ENCODE measurements at regions not wholly inside any gene's neighbourhood (a gene's known extent, or its start where the extent isn't known, plus 50 kb on each side); places are given as distances from the start of the nearest gene placed in this dataset.

DNA sequence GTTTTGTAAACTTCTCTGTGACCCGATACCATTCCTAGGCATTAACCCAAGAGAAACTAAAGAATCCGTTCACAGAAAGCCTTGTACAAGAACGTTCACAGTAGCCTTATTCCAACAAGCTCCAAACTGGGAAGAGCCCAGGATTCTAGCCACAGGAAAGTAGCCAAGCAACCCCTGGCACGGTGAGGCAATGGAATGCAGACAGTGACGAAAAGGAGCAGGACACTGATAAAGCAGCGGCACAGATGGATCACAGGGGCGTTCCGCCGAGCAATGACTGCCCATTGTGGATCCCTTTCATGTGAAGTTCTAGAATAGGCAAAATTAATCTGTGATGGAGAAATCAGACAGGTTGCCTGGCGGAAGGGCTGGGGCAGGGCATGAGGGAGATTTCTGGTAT lies 198.7 kb upstream of the CHRNA7 start:
- Mint-ChIP-seq H3K4me3 (no peak overlapping the region), H3K4me1 (no peaks in the 10 kb centered on the region), H3K36me3 (no peaks in the 10 kb centered on the region), H3K27ac (no peak overlapping the region), H3K9me3 (no peaks in the 10 kb centered on the region), H3K27me3 (peaks cover 12% of the 10 kb centered on the region)
- DNase-seq = no peak

- H3K9me3 Mint-ChIP-seq = no peaks in the 10 kb centered on the region
- H3K4me1 Mint-ChIP-seq = no peaks in the 10 kb centered on the region
- no peak overlapping the region for H3K4me3 Mint-ChIP-seq
- no peaks in the 10 kb centered on the region for H3K36me3 Mint-ChIP-seq
- no peak for DNase-seq
- peaks cover 9% of the 10 kb centered on the region for H3K27me3 Mint-ChIP-seq
- H3K27ac Mint-ChIP-seq = no peak overlapping the region
Measured at GRCh38 chr15:31834654-31835053, 195.7 kb upstream of the CHRNA7 start.

- Mint-ChIP-seq H3K27ac (no peak overlapping the region), H3K4me1 (no peaks in the 10 kb centered on the region), H3K4me3 (no peak overlapping the region), H3K9me3 (no peaks in the 10 kb centered on the region), H3K36me3 (no peaks in the 10 kb centered on the region), H3K27me3 (peaks cover 3% of the 10 kb centered on the region)
- DNase-seq = no peak
Measured at GRCh38 chr15:31839388-31839787, 190.9 kb upstream of the CHRNA7 start.

- Mint-ChIP-seq H3K4me3 (no peak overlapping the region), H3K27me3 (peaks cover 3% of the 10 kb centered on the region), H3K27ac (no peak overlapping the region), H3K4me1 (no peaks in the 10 kb centered on the region), H3K9me3 (no peaks in the 10 kb centered on the region), H3K36me3 (no peaks in the 10 kb centered on the region)
- DNase-seq = no peak
Measured at GRCh38 chr15:31840849-31841476, 189.4 kb upstream of the CHRNA7 start.

DNA sequence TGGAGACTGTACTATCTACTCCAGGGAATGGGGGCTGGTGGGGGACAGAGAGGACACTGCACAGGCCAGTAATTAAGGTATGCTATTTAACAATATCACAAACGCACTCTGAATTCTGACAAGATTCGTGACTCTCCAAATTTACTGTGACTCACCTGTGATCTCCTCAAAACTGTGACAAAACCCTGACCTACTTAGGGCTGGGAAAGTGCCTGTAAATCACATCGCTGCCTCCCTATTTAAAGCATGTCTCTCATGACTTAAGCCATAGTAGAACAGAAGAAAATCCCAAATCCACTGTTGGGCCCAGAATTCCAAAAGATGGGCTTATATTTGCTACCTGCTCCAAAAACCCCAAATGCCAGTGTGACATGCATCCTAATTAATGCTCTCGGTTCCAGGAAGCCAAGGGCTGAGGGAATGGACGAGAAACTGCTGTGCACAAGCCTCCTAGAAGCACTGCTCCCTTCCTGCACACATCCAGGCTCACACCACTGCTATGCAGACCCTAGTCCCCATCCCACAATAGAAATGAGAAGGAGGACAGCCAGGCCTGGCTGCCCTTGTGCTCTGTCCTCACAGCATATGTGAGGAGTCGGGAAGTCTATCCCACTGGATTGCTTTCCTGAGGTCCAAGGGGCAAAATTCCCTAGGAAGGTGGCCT lies 187.7 kb upstream of the CHRNA7 start:
- Mint-ChIP-seq H3K27me3 (peaks cover 3% of the 10 kb centered on the region), H3K27ac (no peak overlapping the region), H3K9me3 (no peaks in the 10 kb centered on the region), H3K4me1 (no peaks in the 10 kb centered on the region), H3K36me3 (no peaks in the 10 kb centered on the region), H3K4me3 (no peak overlapping the region)
- no peak for DNase-seq

DNA sequence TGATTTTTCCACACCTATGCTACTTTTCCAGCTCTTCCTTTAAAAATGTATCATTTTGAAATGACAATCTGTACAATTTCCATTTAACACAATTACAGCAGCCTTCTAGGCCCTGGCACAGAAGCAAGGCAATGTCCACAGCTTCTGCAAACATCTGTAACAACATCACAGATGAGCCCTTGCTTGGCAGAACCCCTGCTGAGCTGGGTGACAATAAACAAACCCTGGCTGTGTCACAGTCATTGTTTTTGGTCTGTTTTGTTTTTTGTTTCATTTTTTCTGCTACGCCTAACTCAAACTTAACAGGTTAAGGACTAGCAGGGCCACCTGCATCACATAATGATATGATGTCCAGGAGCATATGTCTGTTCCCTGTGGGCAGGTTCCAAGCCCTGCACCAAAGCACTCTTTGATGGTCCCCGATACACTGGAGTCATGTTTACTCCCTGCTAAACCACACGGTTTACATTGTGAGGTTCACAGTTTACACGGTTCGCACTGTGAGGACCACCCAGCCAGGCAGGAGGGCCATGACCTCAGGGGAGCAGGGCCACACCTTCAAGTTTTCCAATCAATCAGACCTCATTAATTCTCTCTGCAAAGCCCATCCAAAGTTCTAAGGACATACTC lies 186.8 kb upstream of the CHRNA7 start:
- H3K4me1 Mint-ChIP-seq = no peaks in the 10 kb centered on the region
- H3K27me3 Mint-ChIP-seq = peaks cover 3% of the 10 kb centered on the region
- DNase-seq = no peak
- H3K9me3 Mint-ChIP-seq = no peaks in the 10 kb centered on the region
- H3K4me3 Mint-ChIP-seq = no peak overlapping the region
- H3K27ac Mint-ChIP-seq = no peak overlapping the region
- H3K36me3 Mint-ChIP-seq = no peaks in the 10 kb centered on the region

GRCh38 chr15:31845791-31846190 lies 184.5 kb upstream of the CHRNA7 start:
- Mint-ChIP-seq H3K27me3 (peaks cover under 1% of the 10 kb centered on the region), H3K27ac (no peak overlapping the region), H3K4me1 (no peaks in the 10 kb centered on the region), H3K4me3 (no peak overlapping the region), H3K36me3 (no peaks in the 10 kb centered on the region), H3K9me3 (peaks cover 4% of the 10 kb centered on the region)
- DNase-seq = no peak

DNA sequence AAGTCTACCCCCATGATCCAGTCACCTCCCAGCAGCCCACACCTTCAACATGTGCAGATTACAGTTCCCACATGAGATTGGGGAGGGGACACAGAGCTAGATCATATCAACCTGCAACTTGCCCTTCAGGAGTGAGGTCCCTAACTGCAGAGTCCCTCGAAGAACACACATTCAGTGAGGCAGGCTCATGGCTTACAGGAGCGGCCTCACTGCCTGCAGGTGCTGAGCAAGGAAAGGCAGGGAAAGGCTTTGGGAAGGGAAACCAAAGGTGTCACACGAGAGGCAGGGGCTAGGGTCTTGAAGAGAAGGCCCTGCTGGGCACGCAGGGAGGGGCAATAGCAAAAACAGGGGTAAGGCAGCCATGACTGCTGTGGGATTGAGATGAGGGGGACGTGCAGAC lies 182.4 kb upstream of the CHRNA7 start:
- DNase-seq = no peak
- Mint-ChIP-seq H3K27me3 (peaks cover 4% of the 10 kb centered on the region), H3K9me3 (peaks cover 10% of the 10 kb centered on the region), H3K4me1 (no peaks in the 10 kb centered on the region), H3K27ac (no peak overlapping the region), H3K4me3 (no peak overlapping the region), H3K36me3 (no peaks in the 10 kb centered on the region)

GRCh38 chr15:31848621-31849020 lies 181.7 kb upstream of the CHRNA7 start:
- DNase-seq = no peak
- Mint-ChIP-seq H3K4me1 (no peaks in the 10 kb centered on the region), H3K27me3 (peaks cover 4% of the 10 kb centered on the region), H3K36me3 (no peaks in the 10 kb centered on the region), H3K4me3 (no peak overlapping the region), H3K9me3 (peaks cover 10% of the 10 kb centered on the region), H3K27ac (no peak overlapping the region)

DNA sequence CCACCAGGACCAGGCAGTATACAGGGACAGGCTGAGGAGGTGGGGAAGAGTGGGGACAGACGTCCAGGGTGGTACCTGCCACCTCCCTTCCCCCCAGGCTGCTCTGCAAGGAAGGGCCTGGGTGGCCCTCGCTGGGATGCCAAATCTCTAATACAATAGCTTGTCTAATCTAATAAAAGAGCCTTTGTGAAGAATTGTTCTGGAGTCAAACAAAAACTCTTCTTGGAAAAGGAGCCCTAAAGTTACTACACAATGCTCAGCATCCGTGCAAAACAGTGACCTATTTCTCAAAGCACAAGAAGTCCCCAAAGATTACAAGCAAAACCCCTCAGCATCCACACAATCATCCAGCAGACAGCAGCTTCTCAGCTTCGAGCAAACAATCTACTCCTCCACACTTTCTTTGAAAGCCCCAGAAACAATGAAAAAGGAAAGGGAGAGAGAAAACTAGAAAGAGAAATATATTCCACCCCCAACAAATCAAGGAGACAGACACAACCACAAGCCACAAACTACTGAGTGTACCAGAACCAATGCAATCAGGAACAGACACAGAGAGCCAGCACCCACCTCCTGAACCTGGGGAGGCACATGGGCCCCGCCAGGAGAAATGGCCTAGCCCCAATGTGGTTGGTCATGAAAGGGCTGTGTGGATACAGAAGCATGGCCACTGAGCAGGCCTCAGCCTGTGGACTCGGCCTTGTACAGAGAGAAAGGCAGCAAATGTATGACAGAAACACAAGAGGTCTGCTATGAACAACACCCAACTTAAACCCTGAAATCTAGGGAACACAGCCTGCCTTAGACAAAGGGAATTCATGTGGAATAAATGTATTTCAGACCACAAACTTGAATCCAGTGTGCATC lies 177.1 kb upstream of the CHRNA7 start:
- no peaks in the 10 kb centered on the region for H3K36me3 Mint-ChIP-seq
- peaks cover 11% of the 10 kb centered on the region for H3K9me3 Mint-ChIP-seq
- H3K4me1 Mint-ChIP-seq = no peaks in the 10 kb centered on the region
- DNase-seq = no peak
- no peak overlapping the region for H3K4me3 Mint-ChIP-seq
- peaks cover 4% of the 10 kb centered on the region for H3K27me3 Mint-ChIP-seq
- H3K27ac Mint-ChIP-seq = no peak overlapping the region

DNA sequence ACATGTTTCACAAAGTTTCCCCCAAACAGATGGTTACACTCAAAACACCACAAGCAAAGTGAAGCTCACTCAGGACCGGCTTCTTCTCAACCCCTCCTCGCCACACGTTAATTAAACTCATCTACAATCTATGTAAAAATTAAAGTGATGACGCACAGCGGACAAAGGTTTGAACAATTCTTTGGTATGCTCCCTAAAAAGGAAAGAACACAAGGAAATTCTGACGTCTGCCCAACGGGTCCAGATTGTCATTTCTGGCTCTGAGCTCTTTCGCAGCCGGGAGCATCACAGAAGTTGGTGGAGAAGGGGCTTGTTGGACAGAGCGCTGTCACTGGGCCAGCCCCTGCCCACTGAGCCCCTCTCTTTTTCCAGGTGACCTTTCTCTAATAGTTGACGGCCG lies 173.7 kb upstream of the CHRNA7 start:
- H3K36me3 Mint-ChIP-seq = no peaks in the 10 kb centered on the region
- H3K27me3 Mint-ChIP-seq = no peaks in the 10 kb centered on the region
- H3K4me1 Mint-ChIP-seq = no peaks in the 10 kb centered on the region
- peaks cover 1% of the 10 kb centered on the region for H3K9me3 Mint-ChIP-seq
- H3K27ac Mint-ChIP-seq = no peak overlapping the region
- DNase-seq = no peak
- no peak overlapping the region for H3K4me3 Mint-ChIP-seq

DNA sequence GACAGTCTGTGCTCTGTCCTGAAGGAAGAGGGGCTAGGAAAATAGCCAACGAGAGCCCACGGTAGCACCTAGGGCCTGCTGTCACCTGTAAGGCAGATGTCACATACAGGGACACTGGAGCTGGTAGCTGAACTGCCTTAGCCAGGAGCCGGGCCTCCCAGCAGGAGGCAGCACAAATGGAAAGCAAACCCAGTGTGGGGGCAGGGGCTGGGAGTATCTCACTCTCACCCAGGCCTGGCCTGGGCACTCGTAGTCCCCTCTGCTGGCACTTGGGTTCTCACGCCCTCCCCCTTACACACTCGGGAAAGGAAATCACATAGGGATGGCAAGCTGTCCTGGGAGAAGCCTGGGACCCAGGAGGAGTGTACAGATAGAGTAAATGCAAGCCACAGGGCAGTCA lies 173.1 kb upstream of the CHRNA7 start:
- no peak overlapping the region for H3K4me3 Mint-ChIP-seq
- H3K9me3 Mint-ChIP-seq = peaks cover 1% of the 10 kb centered on the region
- H3K4me1 Mint-ChIP-seq = no peaks in the 10 kb centered on the region
- H3K27me3 Mint-ChIP-seq = no peaks in the 10 kb centered on the region
- DNase-seq = no peak
- H3K27ac Mint-ChIP-seq = no peak overlapping the region
- no peaks in the 10 kb centered on the region for H3K36me3 Mint-ChIP-seq

- Mint-ChIP-seq H3K27ac (no peak overlapping the region), H3K4me1 (no peaks in the 10 kb centered on the region)
Measured at GRCh38 chr15:31858026-31858425, 172.3 kb upstream of the CHRNA7 start.

DNA sequence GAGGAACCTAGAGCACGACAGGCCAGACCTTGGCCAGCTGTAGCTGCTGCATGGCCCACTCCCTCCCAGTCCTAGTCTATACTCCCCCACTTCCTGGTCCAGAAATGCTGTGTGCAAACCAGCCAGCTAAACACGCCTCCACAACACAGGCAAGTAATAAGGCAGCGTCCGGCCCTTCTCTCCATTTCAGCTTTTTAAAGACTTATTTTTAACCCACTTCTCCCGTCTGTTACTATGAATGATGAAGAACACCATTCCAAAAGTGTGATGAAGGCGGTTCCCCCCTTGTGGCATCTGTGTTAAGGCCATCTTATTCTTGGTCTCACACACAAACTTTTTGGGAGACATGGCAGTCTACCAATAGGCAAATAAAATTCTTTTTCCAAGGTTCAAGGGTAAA lies 164.1 kb upstream of the CHRNA7 start:
- Mint-ChIP-seq H3K36me3 (no peaks in the 10 kb centered on the region), H3K4me3 (no peak overlapping the region), H3K27ac (no peak overlapping the region), H3K4me1 (peaks cover 7% of the 10 kb centered on the region), H3K9me3 (no peaks in the 10 kb centered on the region), H3K27me3 (peaks cover 33% of the 10 kb centered on the region)
- no peak for DNase-seq

More at GRCh38 chr15:31858026-31858425, 172.3 kb upstream of the CHRNA7 start:
- H3K36me3 Mint-ChIP-seq = no peaks in the 10 kb centered on the region
- H3K4me3 Mint-ChIP-seq = no peak overlapping the region
- no peaks in the 10 kb centered on the region for H3K27me3 Mint-ChIP-seq
- peaks cover 1% of the 10 kb centered on the region for H3K9me3 Mint-ChIP-seq
- DNase-seq = no peak

Data from activated naive CD8-positive, alpha-beta T cell treated with anti-CD3 and anti-CD28 coated beads for 36 hours (primary cell).